HG03439 (cell line): ENCODE measurements at regions not wholly inside any gene's neighbourhood (a gene's known extent, or its start where the extent isn't known, plus 50 kb on each side); places are given as distances from the start of the nearest gene placed in this dataset.

Experiments used
- ATAC-seq: cut with Tn5 transposase; IDR thresholded peaks from one replicate; pipeline ENCODE4 v1.9.1; 2021; ENCODE audit warnings: mild to moderate bottlenecking, moderate library complexity; ENCODE audit not compliant: unreplicated experiment

GRCh38 chr9:79170643-79171042 is 401.1 kb upstream of the TLE4 start:
- ATAC-seq = no peak

GRCh38 chr9:79173932-79174331 is 397.8 kb upstream of the TLE4 start:
- no peak for ATAC-seq

DNA sequence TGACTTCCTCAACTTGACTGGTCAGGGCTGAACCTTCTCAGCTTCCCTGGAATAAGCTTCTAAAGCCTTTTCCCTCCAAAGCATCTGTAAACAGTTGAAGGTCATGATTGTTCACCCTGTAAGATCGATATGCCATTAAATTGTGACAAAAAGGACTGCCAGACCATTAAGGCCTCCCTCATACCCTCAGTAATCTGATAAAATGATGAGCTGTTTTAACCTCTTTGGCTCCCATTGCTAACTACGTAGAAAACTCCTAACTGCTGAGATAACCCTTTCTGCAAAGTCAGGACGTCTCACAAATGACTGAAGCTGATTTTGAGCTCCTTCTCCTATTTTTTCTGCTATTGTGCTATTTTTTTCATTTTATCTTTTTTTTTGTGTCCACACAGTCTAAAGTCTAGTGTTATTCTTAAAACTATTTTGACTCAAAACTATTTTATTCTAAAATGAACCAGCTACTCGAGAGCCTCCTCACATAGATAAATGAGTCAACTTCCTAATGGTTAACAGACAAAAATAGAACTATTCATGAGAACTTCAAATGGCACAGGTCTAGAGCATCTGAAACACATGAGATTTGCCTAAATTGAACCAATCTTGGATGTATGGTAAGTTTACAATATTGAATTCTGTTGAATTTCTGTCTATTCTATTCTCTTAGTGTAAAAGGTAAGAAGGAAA is 395.6 kb upstream of the TLE4 start:
- ATAC-seq = no peak

GRCh38 chr9:79184831-79185230 is 386.9 kb upstream of the TLE4 start:
- ATAC-seq = no peak

DNA sequence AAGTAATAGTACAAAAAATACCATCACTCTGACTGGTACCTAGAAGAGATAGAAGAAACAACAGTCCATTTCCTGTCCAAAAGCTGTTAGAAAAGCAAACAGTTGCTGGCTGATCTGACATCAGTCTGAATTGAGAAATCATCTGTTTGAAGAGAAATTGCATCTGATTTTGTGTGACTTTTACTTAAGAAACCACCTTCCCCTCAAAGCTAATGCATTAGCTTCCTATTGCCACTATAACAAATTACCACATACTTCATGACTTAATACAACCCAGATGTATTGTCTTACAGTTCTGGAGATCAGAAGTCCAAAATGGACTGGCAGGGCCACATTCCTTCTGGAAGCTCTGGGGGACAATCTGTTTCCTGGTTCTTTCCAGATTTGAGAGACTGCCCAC is 385.9 kb upstream of the TLE4 start:
- ATAC-seq = no peak

DNA sequence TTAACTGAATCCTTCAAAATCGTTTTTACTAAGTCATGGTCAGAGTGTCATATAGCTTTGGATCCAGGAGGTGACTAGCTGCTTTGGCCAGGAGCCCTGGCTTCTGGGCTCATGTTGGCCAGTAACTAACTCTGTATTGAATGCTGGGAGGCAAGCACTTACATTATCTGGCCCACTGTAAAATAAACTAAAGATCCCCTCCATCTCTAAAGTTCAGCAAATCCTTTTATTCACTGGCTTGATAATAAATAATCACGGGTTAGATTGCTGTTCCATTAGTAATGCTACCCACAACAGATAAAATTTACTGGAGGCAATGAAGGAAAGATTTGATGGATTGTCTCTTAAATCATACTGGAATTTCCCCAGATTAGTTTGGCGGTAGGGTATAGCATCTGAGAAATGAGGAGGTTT is 382.2 kb upstream of the TLE4 start:
- ATAC-seq = no peak

DNA sequence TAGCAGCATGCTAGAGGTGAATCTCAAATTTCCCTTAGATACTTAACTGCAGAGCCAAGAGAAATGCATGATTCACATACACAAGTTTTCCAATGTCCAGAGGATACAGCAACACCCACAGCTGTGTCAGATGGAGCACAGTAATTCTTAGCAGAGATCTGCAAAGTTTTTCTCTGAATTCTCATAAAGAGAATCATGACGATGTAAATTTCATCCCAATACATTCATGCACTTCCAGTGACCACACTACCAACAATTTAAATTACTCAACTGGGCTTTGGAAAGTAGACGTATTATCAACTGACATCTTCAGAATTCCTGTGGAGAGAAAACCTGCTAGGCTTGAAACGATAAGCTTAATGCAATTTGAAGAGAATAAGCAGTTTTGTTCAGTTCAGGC is 378.8 kb upstream of the TLE4 start:
- ATAC-seq = no peak

GRCh38 chr9:79193501-79194223 is 378.1 kb upstream of the TLE4 start:
- no peak for ATAC-seq

- no peak for ATAC-seq
Observed at GRCh38 chr9:79195879-79196278, 375.9 kb upstream of the TLE4 start.

DNA sequence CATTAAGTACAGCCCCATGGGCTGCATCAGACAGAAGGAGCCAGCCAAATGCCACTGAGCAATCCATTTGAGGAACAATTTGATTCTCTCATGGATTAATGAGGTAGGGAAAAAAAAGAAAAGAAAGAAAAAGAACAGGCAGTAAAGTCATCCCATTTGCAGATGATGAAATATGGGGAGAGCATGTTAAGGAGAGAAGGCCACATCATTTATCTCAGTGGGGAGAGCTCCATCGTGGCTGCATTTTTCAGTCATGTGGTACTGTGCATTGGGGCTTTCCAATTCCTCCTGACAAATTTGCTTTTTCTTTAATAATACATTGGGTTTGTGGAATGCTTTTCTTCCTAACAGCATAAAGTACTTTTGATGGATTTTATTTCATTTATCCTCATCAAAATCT is 375.2 kb upstream of the TLE4 start:
- no peak for ATAC-seq

GRCh38 chr9:79200336-79200735 is 371.4 kb upstream of the TLE4 start:
- ATAC-seq = no peak

DNA sequence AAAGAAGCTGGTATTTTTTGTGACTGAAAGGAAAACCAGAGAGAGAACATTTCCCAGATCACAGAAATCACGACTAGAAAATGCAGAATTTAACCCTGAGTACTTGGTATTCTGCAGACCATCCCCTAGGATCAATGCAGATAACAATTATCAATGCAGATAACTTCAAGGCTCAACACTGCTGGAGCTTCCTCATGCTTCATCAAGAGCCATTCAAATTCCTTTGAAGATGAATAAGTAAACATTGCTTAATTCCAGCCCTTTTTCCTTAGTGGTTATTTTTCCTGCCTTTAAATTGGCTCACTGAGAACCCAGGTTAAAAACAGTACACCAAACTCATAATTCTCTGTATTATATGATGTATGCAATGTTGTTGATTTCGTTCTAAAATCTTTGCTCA is 370.1 kb upstream of the TLE4 start:
- ATAC-seq = no peak

DNA sequence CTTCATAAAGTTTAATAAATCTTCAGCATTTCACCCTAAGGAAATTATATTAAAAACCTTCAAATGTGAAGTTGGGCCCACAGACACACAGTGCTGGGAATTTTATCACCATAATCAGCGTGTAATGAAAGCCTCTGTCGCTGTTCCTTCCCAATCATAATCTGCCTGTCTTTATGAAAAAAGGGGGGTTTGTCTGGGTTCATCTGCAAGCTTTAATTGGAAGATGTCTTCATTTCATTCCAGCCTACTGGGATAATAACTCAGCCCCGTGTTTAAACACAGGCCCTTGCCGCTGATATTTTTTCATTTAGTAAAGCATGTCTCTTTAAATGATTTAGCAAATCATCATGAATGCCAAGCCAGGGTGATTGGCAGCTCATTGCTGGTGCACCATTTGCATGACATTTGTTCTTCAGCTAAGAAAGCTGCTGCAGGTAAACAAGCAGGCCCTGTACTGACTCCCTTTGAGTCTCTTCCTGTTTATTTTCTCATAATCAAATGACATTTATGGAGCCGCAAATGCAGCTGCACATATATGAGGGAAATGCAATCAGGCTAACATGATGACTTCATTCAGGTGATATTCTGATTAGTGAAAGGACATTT is 362.9 kb upstream of the TLE4 start:
- no peak for ATAC-seq

- ATAC-seq = no peak
Observed at GRCh38 chr9:79210541-79211243, 361.1 kb upstream of the TLE4 start.

GRCh38 chr9:79213417-79214125 is 358.2 kb upstream of the TLE4 start:
- no peak for ATAC-seq

GRCh38 chr9:79215821-79216220 is 355.9 kb upstream of the TLE4 start:
- no peak for ATAC-seq

- ATAC-seq = no peak
Observed at GRCh38 chr9:79220251-79220650, 351.5 kb upstream of the TLE4 start.

- ATAC-seq = no peak
Observed at GRCh38 chr9:79220666-79221065, 351.1 kb upstream of the TLE4 start.

- ATAC-seq = no peak
Observed at GRCh38 chr9:79221084-79221483, 350.7 kb upstream of the TLE4 start.

DNA sequence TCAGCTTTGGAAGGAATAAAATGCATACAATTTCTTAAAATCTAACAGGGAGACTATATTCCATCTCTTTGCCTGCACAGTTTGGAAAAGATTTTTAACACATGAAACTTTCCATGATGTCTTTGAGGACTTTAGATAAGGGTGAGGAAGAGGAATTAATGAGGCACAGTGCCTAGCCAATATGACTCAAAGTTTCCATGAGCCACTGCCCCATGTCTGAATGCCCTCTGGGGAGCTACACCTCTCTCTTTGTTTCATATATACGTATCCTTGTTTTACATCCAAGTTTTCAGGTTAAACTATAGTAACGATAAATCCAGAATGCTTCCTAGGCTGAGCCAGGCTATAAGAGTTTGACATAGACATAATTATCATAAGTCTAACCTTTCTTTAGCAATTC is 349.3 kb upstream of the TLE4 start:
- ATAC-seq = no peak
